Keratinocyte (primary cell): ENCODE measurements at regions not wholly inside any gene's neighbourhood (a gene's known extent, or its start where the extent isn't known, plus 50 kb on each side); places are given as distances from the start of the nearest gene placed in this dataset.

ENCODE experiments used
- EZH2 ChIP-seq: IDR thresholded peaks from one replicate; pipeline ENCODE4 v1.6.1; 2012; ENCODE audit warnings: inconsistent platforms, mild to moderate bottlenecking, low read length, moderate library complexity
- TF ChIP-seq, protein P1 (sequence below), 3 experiments: IDR thresholded peaks in 1 of 3; conservative IDR thresholded peaks in 1 of 3; optimal IDR thresholded peaks in 1 of 3; 2 replicates in 2 of 3; 3 replicates in 1 of 3; pipeline versions ENCODE3 to v1.5.1; 2011; ENCODE audit warnings: low read length in 3 of 3, mild to moderate bottlenecking in 3 of 3, moderate library complexity in 2 of 3, control low read depth in 1 of 3, inconsistent platforms in 1 of 3; ENCODE audit not compliant: insufficient read depth in 2 of 3; ENCODE audit errors: extremely low read depth in 1 of 3

- no peak for TF ChIP-seq EZH2
- TF ChIP-seq, protein P1, sequence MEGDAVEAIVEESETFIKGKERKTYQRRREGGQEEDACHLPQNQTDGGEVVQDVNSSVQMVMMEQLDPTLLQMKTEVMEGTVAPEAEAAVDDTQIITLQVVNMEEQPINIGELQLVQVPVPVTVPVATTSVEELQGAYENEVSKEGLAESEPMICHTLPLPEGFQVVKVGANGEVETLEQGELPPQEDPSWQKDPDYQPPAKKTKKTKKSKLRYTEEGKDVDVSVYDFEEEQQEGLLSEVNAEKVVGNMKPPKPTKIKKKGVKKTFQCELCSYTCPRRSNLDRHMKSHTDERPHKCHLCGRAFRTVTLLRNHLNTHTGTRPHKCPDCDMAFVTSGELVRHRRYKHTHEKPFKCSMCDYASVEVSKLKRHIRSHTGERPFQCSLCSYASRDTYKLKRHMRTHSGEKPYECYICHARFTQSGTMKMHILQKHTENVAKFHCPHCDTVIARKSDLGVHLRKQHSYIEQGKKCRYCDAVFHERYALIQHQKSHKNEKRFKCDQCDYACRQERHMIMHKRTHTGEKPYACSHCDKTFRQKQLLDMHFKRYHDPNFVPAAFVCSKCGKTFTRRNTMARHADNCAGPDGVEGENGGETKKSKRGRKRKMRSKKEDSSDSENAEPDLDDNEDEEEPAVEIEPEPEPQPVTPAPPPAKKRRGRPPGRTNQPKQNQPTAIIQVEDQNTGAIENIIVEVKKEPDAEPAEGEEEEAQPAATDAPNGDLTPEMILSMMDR (optimal IDR thresholded peaks at IDR 0.05 in 1 of 3, IDR thresholded peaks at IDR 0.05 in 1 of 3, conservative IDR thresholded peaks at IDR 0.05 in 1 of 3; ENCODE audit: extremely low read depth in 1 of 3, insufficient read depth in 2 of 3, low read length in 3 of 3) = no peak
Observed at GRCh38 chr15:70390723-70391122, 293.0 kb upstream of the TLE3 start.
